ENCODE measurements at regions not wholly inside any gene's neighbourhood (a gene's known extent, or its start where the extent isn't known, plus 50 kb on each side); places are given as distances from the start of the nearest gene placed in this dataset.

GRCh38 chr11:110824912-110825620, 112.8 kb upstream of the ARHGAP20 start:
- WGBS (ENCODE audit: extremely low coverage, insufficient read length, low lambda C conversion rate) = no CpG with 5 or more reads among the region's 3 CpGs
- H3K27ac Mint-ChIP-seq = no peak overlapping the region
- no peak overlapping the region for H2BK20ac ChIP-seq (ENCODE audit: low read depth, low read length, poor library complexity, severe bottlenecking)

More at GRCh38 chr11:110824912-110825620, 112.8 kb upstream of the ARHGAP20 start:
- Histone ChIP-seq H2BK5ac (ENCODE audit: insufficient read length, low read length) (no peak overlapping the region), H2BK12ac (ENCODE audit: insufficient read length, low read depth, low read length) (no peak overlapping the region), H3K14ac (ENCODE audit: insufficient read depth, low read length) (no peak overlapping the region), H3K4me2 (ENCODE audit: insufficient read depth, insufficient read length, low read length) (no peak overlapping the region), H3K56ac (ENCODE audit: insufficient read length, low read depth, low read length) (no peak overlapping the region), H2AK5ac (ENCODE audit: insufficient read length, low read length) (no peak overlapping the region), H4K91ac (ENCODE audit: insufficient read length, low read depth, low read length) (no peak overlapping the region), H3K23ac (ENCODE audit: insufficient read length, low read depth, low read length) (no peak overlapping the region), H3T11ph (ENCODE audit: low read length) (no peak overlapping the region), H3K9ac (ENCODE audit: extremely low read depth, insufficient read length, low read length) (no peak overlapping the region), H2BK15ac (ENCODE audit: low read depth, low read length) (no peak overlapping the region), H2BK120ac (ENCODE audit: low read depth, low read length, poor library complexity, severe bottlenecking) (no peak overlapping the region), H2AFZ (ENCODE audit: low read length) (no peak overlapping the region), H3K9me3 (ENCODE audit: control insufficient read depth, low read depth, low read length) (no peaks in the 10 kb centered on the region), H3K4ac (ENCODE audit: low read depth, low read length) (no peak overlapping the region), H4K20me1 (ENCODE audit: control insufficient read depth, insufficient read depth, insufficient read length) (no peaks in the 10 kb centered on the region), H3K23me2 (ENCODE audit: insufficient read length, low read depth, low read length, poor library complexity, severe bottlenecking) (no peaks in the 10 kb centered on the region), H3K79me2 (ENCODE audit: insufficient read depth, low read length) (no peaks in the 10 kb centered on the region), H4K8ac (replicated peaks; ENCODE audit: insufficient read length, low read depth, low read length) (no peak overlapping the region), H3K27ac (ENCODE audit: insufficient read length, low read depth, low read length) (no peak overlapping the region), H3K79me1 (ENCODE audit: insufficient read depth, low read depth, low read length, poor library complexity, severe bottlenecking) (no peaks in the 10 kb centered on the region), H3K4me1 (ENCODE audit: insufficient read depth, low read length) (no peaks in the 10 kb centered on the region), H4K5ac (ENCODE audit: insufficient read length, low read depth, low read length) (no peak overlapping the region), H3K27me3 (ENCODE audit: insufficient read depth, low read length) (no peaks in the 10 kb centered on the region), H3K18ac (ENCODE audit: insufficient read length, low read depth, low read length) (no peak overlapping the region)
- Mint-ChIP-seq H3K36me3 (ENCODE audit: insufficient read depth in 1 of 3, low read depth in 3 of 3) (no peaks in the 10 kb centered on the region), H3K27me3 (ENCODE audit: low read depth) (no peaks in the 10 kb centered on the region), H3K4me3 (no peak overlapping the region), H3K9me3 (no peaks in the 10 kb centered on the region), H3K4me1 (peaks cover 2 to 3% of the 10 kb centered on the region in 2 experiments; a peak in 3 of 4 replicates)
- DNase-seq = no peak
- no peak for TF ChIP-seq CTCF (conservative IDR thresholded peaks at IDR 0.05)
